Epithelial cell of proximal tubule (primary cell): ENCODE measurements at regions not wholly inside any gene's neighbourhood (a gene's known extent, or its start where the extent isn't known, plus 50 kb on each side); places are given as distances from the start of the nearest gene placed in this dataset.
"Not testable (repeated sequence)": the region's sequence is repeated elsewhere in the genome, so short reads cannot be mapped to it uniquely, and the experiment has no call there.

Source experiments
- DNase-seq: peaks from one replicate; pipeline ENCODE4 v3.0.0-alpha.2; 2011; ENCODE audit warnings: low read depth
- H3K4me3 ChIP-seq: 2 replicates; pipeline ENCODE4 v1.5.1; 2011; ENCODE audit warnings: low read depth, mild to moderate bottlenecking, low read length
- TF ChIP-seq, protein P1 (sequence below): conservative IDR thresholded peaks from 2 replicates; pipeline ENCODE4 v1.5.1; 2012; ENCODE audit warnings: low read depth, mild to moderate bottlenecking, low read length

DNA sequence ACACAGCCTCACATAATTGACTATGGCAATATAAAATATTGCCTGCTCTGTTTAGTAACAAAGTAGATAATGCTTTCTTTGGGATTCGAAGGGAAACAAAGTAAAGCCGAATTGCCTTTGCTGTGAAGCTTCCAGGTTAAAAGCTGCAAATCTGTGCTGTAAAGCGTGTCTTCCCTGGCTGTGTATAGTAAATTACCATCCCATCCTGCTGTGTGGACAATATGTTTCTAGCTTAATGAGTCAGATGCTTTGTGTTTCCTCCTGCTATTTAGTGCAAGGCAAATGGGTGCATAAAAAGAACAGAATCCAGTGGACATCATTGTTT is 265.1 kb downstream of the SOCS6 start:
- no peak overlapping the region for H3K4me3 ChIP-seq
- no peak for DNase-seq
- TF ChIP-seq, protein P1, sequence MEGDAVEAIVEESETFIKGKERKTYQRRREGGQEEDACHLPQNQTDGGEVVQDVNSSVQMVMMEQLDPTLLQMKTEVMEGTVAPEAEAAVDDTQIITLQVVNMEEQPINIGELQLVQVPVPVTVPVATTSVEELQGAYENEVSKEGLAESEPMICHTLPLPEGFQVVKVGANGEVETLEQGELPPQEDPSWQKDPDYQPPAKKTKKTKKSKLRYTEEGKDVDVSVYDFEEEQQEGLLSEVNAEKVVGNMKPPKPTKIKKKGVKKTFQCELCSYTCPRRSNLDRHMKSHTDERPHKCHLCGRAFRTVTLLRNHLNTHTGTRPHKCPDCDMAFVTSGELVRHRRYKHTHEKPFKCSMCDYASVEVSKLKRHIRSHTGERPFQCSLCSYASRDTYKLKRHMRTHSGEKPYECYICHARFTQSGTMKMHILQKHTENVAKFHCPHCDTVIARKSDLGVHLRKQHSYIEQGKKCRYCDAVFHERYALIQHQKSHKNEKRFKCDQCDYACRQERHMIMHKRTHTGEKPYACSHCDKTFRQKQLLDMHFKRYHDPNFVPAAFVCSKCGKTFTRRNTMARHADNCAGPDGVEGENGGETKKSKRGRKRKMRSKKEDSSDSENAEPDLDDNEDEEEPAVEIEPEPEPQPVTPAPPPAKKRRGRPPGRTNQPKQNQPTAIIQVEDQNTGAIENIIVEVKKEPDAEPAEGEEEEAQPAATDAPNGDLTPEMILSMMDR, result no peak

DNA sequence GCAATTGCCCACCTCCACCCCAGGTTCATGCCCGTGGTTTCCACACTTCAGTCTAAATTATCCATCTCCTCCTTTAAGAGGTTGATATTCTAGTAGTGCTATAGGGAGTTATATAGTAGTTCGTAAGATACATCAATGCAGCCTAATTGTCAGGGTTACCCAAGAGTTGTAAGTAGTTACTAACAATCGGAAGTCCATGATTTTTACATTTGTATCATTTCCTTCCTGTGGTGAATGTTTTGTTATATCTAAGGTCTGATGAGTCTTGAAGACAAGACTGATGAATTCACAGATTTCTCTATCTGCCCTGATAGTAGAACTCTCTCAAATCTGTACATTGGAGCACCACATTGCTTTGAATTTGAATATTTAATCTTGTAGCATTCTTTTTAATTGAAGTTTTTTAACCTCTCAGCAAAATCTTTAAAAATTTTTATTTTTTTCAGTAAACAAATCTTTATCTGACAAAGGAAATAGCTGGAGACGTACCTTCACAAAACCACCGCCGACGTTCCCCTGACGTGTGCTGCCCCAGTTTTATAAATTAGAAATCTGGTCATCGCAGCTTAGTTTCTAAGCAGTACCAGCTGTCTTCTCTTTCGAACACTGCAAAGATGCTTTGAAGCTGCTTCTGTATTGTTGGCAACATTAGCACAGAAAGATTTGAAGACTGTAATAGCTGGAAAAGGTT is 264.5 kb downstream of the SOCS6 start:
- TF ChIP-seq, protein P1, result no peak
- no peak overlapping the region for H3K4me3 ChIP-seq
- DNase-seq, result no peak

DNA sequence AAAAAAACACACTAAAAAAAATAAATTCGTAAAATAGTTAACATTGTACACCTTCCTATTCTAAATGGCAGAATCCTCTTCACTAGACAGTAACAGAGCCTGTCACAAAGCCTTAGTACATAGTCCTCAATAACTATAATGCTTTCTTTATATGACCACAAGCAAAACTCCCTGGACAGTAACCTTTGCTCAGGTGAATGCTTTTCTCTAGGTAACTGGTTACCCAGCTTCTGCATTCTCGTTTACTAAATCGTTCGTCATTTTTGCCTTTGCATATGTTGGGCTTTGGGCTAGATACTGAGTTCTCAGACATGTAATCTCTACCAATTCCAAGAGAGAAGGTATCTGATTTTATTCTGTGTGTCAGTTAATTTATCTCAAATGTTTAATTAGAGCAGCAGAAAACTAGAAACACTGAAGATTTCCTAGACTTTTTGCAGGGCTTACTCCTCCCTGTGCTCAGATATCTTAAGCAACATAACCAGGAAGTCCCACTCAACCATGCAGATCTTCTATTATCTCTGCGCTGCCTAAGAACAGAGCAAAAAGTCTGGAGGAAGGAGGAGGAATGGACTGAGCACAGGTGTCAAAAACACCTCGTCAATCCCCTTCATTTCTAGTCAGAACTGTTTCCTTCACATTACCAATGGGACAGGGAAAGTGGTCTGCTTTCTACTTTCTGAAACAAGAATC is 247.7 kb downstream of the SOCS6 start:
- TF ChIP-seq, protein P1, result no peak
- no peak overlapping the region for H3K4me3 ChIP-seq
- DNase-seq, result no peak

DNA sequence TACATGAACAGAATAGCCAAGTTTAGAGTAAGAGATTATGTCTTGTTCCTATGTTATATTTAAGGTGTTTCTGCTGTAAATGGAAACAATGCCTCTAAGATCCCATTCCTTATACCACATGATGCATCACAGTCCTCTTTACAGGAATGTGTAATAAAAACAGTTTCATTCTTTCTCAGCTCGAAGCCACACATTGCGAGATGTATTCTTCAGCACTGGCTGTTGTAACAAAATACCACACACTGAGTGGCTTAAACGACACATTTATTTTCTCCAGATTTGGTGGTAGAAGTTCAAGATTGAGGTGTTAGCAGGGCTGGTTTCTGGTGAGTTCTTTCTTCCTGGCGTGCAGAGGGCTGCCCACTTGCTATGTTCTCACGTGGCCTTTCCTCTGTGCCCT is 246.2 kb downstream of the SOCS6 start:
- no peak overlapping the region for H3K4me3 ChIP-seq
- TF ChIP-seq, protein P1, result no peak
- DNase-seq, result no peak

DNA sequence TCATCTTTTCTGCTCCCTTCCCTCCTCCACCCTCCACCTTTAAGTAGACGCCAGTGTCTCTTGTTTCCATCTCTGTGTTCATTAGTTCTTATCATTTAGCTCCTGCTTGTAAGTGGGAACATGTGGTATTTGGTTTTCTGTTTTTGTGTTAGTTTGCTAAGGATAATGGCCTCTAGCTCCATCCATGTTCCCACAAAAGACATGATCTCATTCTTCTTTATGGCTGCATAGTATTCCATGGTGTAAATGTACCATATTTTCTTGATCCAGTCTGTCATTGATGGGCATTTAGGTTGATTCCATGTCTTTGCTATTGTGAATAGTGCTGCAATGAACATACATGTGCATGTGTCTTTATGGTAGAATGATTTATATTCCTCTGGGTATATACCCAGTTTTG is 236.5 kb downstream of the SOCS6 start:
- DNase-seq, H3K4me3 ChIP-seq: not testable (repeated sequence)

DNA sequence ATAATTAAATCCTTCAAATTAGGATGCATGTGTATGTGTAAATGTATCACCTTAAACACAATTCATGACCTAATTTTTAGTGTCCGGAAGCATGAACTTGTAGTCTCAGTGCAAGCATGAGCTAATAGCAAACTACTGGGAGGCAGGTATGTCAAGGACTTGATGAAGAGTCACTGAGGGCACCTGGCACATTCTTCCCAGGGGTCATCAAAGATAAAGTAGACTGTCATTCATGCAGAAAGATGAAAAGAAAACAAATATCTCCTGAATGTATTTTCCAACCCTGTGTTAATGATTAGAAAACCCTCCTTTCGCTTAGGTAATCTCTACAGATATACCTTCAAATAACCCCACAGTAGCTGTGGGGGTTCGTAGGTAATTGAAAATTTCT is 234.9 kb downstream of the SOCS6 start:
- no peak for DNase-seq
- TF ChIP-seq, protein P1, result no peak
- no peak overlapping the region for H3K4me3 ChIP-seq

DNA sequence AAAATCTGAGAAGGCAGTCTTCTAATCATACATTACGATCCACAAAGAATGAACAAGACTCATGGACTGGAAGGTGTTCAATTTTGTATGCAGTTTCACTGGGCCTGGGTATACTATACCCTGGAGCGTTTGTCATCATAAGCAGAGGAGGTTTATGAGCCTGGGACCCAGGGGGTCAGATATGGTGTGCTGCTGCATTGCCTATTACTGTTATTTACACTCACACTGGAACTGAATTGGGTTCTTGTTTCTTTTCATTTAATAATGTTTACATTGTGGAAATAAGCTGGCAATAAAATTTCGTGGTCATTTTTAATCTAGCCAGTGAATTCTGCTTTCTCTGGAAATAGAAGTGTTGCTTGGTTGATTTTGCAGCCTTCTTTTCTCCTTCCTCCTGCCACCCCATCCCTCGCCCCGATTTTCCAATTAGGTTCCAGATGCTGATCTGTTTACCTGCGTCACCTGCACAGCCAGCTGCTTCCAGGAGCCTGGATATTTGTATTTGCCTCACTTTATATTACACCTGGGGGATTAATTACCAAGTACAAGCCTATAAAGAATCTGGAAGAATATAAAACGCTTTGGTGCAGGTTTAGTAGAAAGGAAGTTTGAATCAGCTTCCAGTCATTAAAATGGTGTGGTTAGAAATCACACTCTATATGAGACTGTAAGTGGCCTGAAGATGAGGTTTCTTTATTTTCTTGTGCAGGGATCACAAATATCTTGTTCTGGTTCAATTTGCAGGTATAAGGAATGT is 234.4 kb downstream of the SOCS6 start:
- no peak overlapping the region for H3K4me3 ChIP-seq
- TF ChIP-seq, protein P1, result no peak
- no peak for DNase-seq
